AG10803 (cell line): ENCODE measurements at regions not wholly inside any gene's neighbourhood (a gene's known extent, or its start where the extent isn't known, plus 50 kb on each side); places are given as distances from the start of the nearest gene placed in this dataset.
"Not testable (repeated sequence)": the region's sequence is repeated elsewhere in the genome, so short reads cannot be mapped to it uniquely, and the experiment has no call there.

Experiments
- DNase-seq: peaks from one replicate; pipeline ENCODE4 v3.0.0; 2010; ENCODE audit warnings: low read depth
- H3K4me3 ChIP-seq: 2 replicates; pipeline ENCODE4 v1.5.1; 2011; ENCODE audit warnings: mild to moderate bottlenecking, low read length, control low read depth
- CTCF ChIP-seq: conservative IDR thresholded peaks from 2 replicates; pipeline ENCODE4 v1.5.1; 2011; ENCODE audit warnings: mild to moderate bottlenecking, low read length, control low read depth, inconsistent platforms

- DNase-seq = no peak
- TF ChIP-seq CTCF = no peak
- H3K4me3 ChIP-seq = no peak overlapping the region
Measured at GRCh38 chr13:87953381-87953780, 282.2 kb downstream of the SLITRK5 start.

- no peak for TF ChIP-seq CTCF
- H3K4me3 ChIP-seq = no peak overlapping the region
- DNase-seq = no peak
Measured at GRCh38 chr13:87954091-87954490, 282.9 kb downstream of the SLITRK5 start.

GRCh38 chr13:87961546-87961945, 290.4 kb downstream of the SLITRK5 start:
- TF ChIP-seq CTCF = no peak
- no peak overlapping the region for H3K4me3 ChIP-seq
- DNase-seq = no peak

- TF ChIP-seq CTCF = no peak
- H3K4me3 ChIP-seq = no peak overlapping the region
- no peak for DNase-seq
Measured at GRCh38 chr13:87972568-87972967, 301.4 kb downstream of the SLITRK5 start.

- DNase-seq = no peak
- no peak overlapping the region for H3K4me3 ChIP-seq
- no peak for TF ChIP-seq CTCF
Measured at GRCh38 chr13:87975035-87975434, 303.9 kb downstream of the SLITRK5 start.

GRCh38 chr13:87976650-87977049, 305.5 kb downstream of the SLITRK5 start:
- not testable (repeated sequence) for DNase-seq, H3K4me3 ChIP-seq

- no peak for TF ChIP-seq CTCF
- DNase-seq = no peak
- no peak overlapping the region for H3K4me3 ChIP-seq
Measured at GRCh38 chr13:87981416-87981815, 310.2 kb downstream of the SLITRK5 start.

- TF ChIP-seq CTCF = no peak
- no peak overlapping the region for H3K4me3 ChIP-seq
- DNase-seq = no peak
Measured at GRCh38 chr13:87982400-87982799, 311.2 kb downstream of the SLITRK5 start.
